ENCODE measurements at regions not wholly inside any gene's neighbourhood (a gene's known extent, or its start where the extent isn't known, plus 50 kb on each side); places are given as distances from the start of the nearest gene placed in this dataset.

GRCh38 chr3:159139326-159139725, 337.5 kb downstream of the MFSD1 start:
- no peak overlapping the region for H3K9ac ChIP-seq (ENCODE audit: low read depth in 1 of 2, low read length in 2 of 2)
- H3K27me3 ChIP-seq (ENCODE audit: control insufficient read depth in 1 of 2, insufficient read depth in 2 of 2, low read length in 2 of 2): no peaks in the 10 kb centered on the region
- no peak overlapping the region for H3K4me3 ChIP-seq (ENCODE audit: low read depth in 1 of 2, low read length in 2 of 2)
- no peaks in the 10 kb centered on the region for H3K36me3 ChIP-seq (ENCODE audit: control insufficient read depth in 1 of 2, insufficient read depth in 2 of 2, low read length in 2 of 2)
- no peaks in the 10 kb centered on the region for H3K9me3 ChIP-seq (ENCODE audit: control insufficient read depth in 1 of 2, low read length in 2 of 2)
- H3K27ac ChIP-seq (ENCODE audit: low read depth, low read length): no peak overlapping the region
- no peaks in the 10 kb centered on the region for H3K4me1 ChIP-seq (ENCODE audit: control insufficient read depth in 1 of 2, insufficient read depth in 2 of 2, low read length in 2 of 2)

GRCh38 chr3:159144472-159144871, 342.6 kb downstream of the MFSD1 start:
- Histone ChIP-seq H3K4me3 (ENCODE audit: low read depth in 1 of 2, low read length in 2 of 2) (no peak overlapping the region), H3K9ac (ENCODE audit: low read depth in 1 of 2, low read length in 2 of 2) (no peak overlapping the region), H3K27ac (ENCODE audit: low read depth, low read length) (no peak overlapping the region), H3K4me1 (ENCODE audit: control insufficient read depth in 1 of 2, insufficient read depth in 2 of 2, low read length in 2 of 2) (no peaks in the 10 kb centered on the region), H3K9me3 (ENCODE audit: control insufficient read depth in 1 of 2, low read length in 2 of 2) (no peaks in the 10 kb centered on the region), H3K36me3 (ENCODE audit: control insufficient read depth in 1 of 2, insufficient read depth in 2 of 2, low read length in 2 of 2) (no peaks in the 10 kb centered on the region), H3K27me3 (ENCODE audit: control insufficient read depth in 1 of 2, insufficient read depth in 2 of 2, low read length in 2 of 2) (no peaks in the 10 kb centered on the region)

GRCh38 chr3:159144891-159145290, 343.0 kb downstream of the MFSD1 start:
- Histone ChIP-seq H3K4me1 (ENCODE audit: control insufficient read depth in 1 of 2, insufficient read depth in 2 of 2, low read length in 2 of 2) (no peaks in the 10 kb centered on the region), H3K27me3 (ENCODE audit: control insufficient read depth in 1 of 2, insufficient read depth in 2 of 2, low read length in 2 of 2) (no peaks in the 10 kb centered on the region)

GRCh38 chr3:159146392-159146791, 344.5 kb downstream of the MFSD1 start:
- no peaks in the 10 kb centered on the region for H3K4me1 ChIP-seq (ENCODE audit: control insufficient read depth in 1 of 2, insufficient read depth in 2 of 2, low read length in 2 of 2)
- no peaks in the 10 kb centered on the region for H3K27me3 ChIP-seq (ENCODE audit: control insufficient read depth in 1 of 2, insufficient read depth in 2 of 2, low read length in 2 of 2)
- H3K9me3 ChIP-seq (ENCODE audit: control insufficient read depth in 1 of 2, low read length in 2 of 2): no peaks in the 10 kb centered on the region
- no peak overlapping the region for H3K9ac ChIP-seq (ENCODE audit: low read depth in 1 of 2, low read length in 2 of 2)
- no peak overlapping the region for H3K27ac ChIP-seq (ENCODE audit: low read depth, low read length)
- no peak overlapping the region for H3K4me3 ChIP-seq (ENCODE audit: low read depth in 1 of 2, low read length in 2 of 2)
- H3K36me3 ChIP-seq (ENCODE audit: control insufficient read depth in 1 of 2, insufficient read depth in 2 of 2, low read length in 2 of 2): no peaks in the 10 kb centered on the region

More at GRCh38 chr3:159144891-159145290, 343.0 kb downstream of the MFSD1 start:
- Histone ChIP-seq H3K4me3 (ENCODE audit: low read depth in 1 of 2, low read length in 2 of 2) (no peak overlapping the region), H3K9me3 (ENCODE audit: control insufficient read depth in 1 of 2, low read length in 2 of 2) (no peaks in the 10 kb centered on the region), H3K27ac (ENCODE audit: low read depth, low read length) (no peak overlapping the region), H3K9ac (ENCODE audit: low read depth in 1 of 2, low read length in 2 of 2) (no peak overlapping the region), H3K36me3 (ENCODE audit: control insufficient read depth in 1 of 2, insufficient read depth in 2 of 2, low read length in 2 of 2) (no peaks in the 10 kb centered on the region)

DNA sequence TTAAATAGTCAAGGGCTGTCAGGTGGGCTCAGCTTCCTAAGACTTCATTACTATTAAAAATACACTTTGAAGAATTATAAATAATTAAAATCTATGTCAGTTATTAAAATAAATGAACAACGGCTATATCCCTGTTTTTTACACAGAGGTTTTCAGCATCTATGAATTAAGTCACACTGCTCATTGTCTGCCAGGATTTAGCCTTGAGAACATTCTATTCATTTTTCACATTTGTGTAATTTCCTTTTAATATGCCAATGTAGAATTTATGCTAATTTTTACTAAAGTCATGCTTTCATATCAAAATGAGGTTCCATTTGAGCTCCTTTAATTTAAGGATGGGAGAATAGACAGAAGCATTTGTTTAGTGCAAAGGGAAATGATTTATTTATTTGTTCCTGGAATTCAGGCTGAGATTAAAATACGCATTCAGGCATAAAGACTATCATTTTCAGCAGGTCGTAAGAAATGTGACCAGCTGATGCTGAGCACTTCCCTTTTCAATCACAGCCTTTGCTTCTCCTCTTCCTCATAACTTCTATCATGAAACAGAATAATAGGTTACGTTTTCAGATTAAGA, 345.1 kb downstream of the MFSD1 start:
- no peak overlapping the region for H3K4me3 ChIP-seq (ENCODE audit: low read depth in 1 of 2, low read length in 2 of 2)
- no peak overlapping the region for H3K9ac ChIP-seq (ENCODE audit: low read depth in 1 of 2, low read length in 2 of 2)
- H3K4me1 ChIP-seq (ENCODE audit: control insufficient read depth in 1 of 2, insufficient read depth in 2 of 2, low read length in 2 of 2): no peaks in the 10 kb centered on the region
- no peak overlapping the region for H3K27ac ChIP-seq (ENCODE audit: low read depth, low read length)
- no peaks in the 10 kb centered on the region for H3K9me3 ChIP-seq (ENCODE audit: control insufficient read depth in 1 of 2, low read length in 2 of 2)
- no peaks in the 10 kb centered on the region for H3K27me3 ChIP-seq (ENCODE audit: control insufficient read depth in 1 of 2, insufficient read depth in 2 of 2, low read length in 2 of 2)
- no peaks in the 10 kb centered on the region for H3K36me3 ChIP-seq (ENCODE audit: control insufficient read depth in 1 of 2, insufficient read depth in 2 of 2, low read length in 2 of 2)

- Histone ChIP-seq H3K9me3 (ENCODE audit: control insufficient read depth in 1 of 2, low read length in 2 of 2) (no peaks in the 10 kb centered on the region), H3K36me3 (ENCODE audit: control insufficient read depth in 1 of 2, insufficient read depth in 2 of 2, low read length in 2 of 2) (no peaks in the 10 kb centered on the region), H3K4me3 (ENCODE audit: low read depth in 1 of 2, low read length in 2 of 2) (no peak overlapping the region), H3K27ac (ENCODE audit: low read depth, low read length) (no peak overlapping the region), H3K27me3 (ENCODE audit: control insufficient read depth in 1 of 2, insufficient read depth in 2 of 2, low read length in 2 of 2) (no peaks in the 10 kb centered on the region), H3K4me1 (ENCODE audit: control insufficient read depth in 1 of 2, insufficient read depth in 2 of 2, low read length in 2 of 2) (no peaks in the 10 kb centered on the region), H3K9ac (ENCODE audit: low read depth in 1 of 2, low read length in 2 of 2) (no peak overlapping the region)
Measured at GRCh38 chr3:159147813-159148212, 346.0 kb downstream of the MFSD1 start.

GRCh38 chr3:159148466-159148865, 346.6 kb downstream of the MFSD1 start:
- no peak overlapping the region for H3K9ac ChIP-seq (ENCODE audit: low read depth in 1 of 2, low read length in 2 of 2)
- H3K36me3 ChIP-seq (ENCODE audit: control insufficient read depth in 1 of 2, insufficient read depth in 2 of 2, low read length in 2 of 2): no peaks in the 10 kb centered on the region
- H3K4me1 ChIP-seq (ENCODE audit: control insufficient read depth in 1 of 2, insufficient read depth in 2 of 2, low read length in 2 of 2): no peaks in the 10 kb centered on the region
- no peak overlapping the region for H3K4me3 ChIP-seq (ENCODE audit: low read depth in 1 of 2, low read length in 2 of 2)
- no peak overlapping the region for H3K27ac ChIP-seq (ENCODE audit: low read depth, low read length)
- no peaks in the 10 kb centered on the region for H3K9me3 ChIP-seq (ENCODE audit: control insufficient read depth in 1 of 2, low read length in 2 of 2)
- no peaks in the 10 kb centered on the region for H3K27me3 ChIP-seq (ENCODE audit: control insufficient read depth in 1 of 2, insufficient read depth in 2 of 2, low read length in 2 of 2)

- Histone ChIP-seq H3K9ac (ENCODE audit: low read depth in 1 of 2, low read length in 2 of 2) (no peak overlapping the region), H3K27ac (ENCODE audit: low read depth, low read length) (no peak overlapping the region), H3K4me3 (ENCODE audit: low read depth in 1 of 2, low read length in 2 of 2) (no peak overlapping the region), H3K4me1 (ENCODE audit: control insufficient read depth in 1 of 2, insufficient read depth in 2 of 2, low read length in 2 of 2) (no peaks in the 10 kb centered on the region), H3K36me3 (ENCODE audit: control insufficient read depth in 1 of 2, insufficient read depth in 2 of 2, low read length in 2 of 2) (no peaks in the 10 kb centered on the region), H3K27me3 (ENCODE audit: control insufficient read depth in 1 of 2, insufficient read depth in 2 of 2, low read length in 2 of 2) (no peaks in the 10 kb centered on the region), H3K9me3 (ENCODE audit: control insufficient read depth in 1 of 2, low read length in 2 of 2) (no peaks in the 10 kb centered on the region)
Measured at GRCh38 chr3:159149131-159149530, 347.3 kb downstream of the MFSD1 start.

GRCh38 chr3:159149633-159150032, 347.8 kb downstream of the MFSD1 start:
- H3K27me3 ChIP-seq (ENCODE audit: control insufficient read depth in 1 of 2, insufficient read depth in 2 of 2, low read length in 2 of 2): no peaks in the 10 kb centered on the region
- no peak overlapping the region for H3K4me3 ChIP-seq (ENCODE audit: low read depth in 1 of 2, low read length in 2 of 2)
- no peaks in the 10 kb centered on the region for H3K4me1 ChIP-seq (ENCODE audit: control insufficient read depth in 1 of 2, insufficient read depth in 2 of 2, low read length in 2 of 2)
- H3K9me3 ChIP-seq (ENCODE audit: control insufficient read depth in 1 of 2, low read length in 2 of 2): no peaks in the 10 kb centered on the region
- no peak overlapping the region for H3K27ac ChIP-seq (ENCODE audit: low read depth, low read length)
- no peaks in the 10 kb centered on the region for H3K36me3 ChIP-seq (ENCODE audit: control insufficient read depth in 1 of 2, insufficient read depth in 2 of 2, low read length in 2 of 2)
- H3K9ac ChIP-seq (ENCODE audit: low read depth in 1 of 2, low read length in 2 of 2): no peak overlapping the region

- no peaks in the 10 kb centered on the region for H3K36me3 ChIP-seq (ENCODE audit: control insufficient read depth in 1 of 2, insufficient read depth in 2 of 2, low read length in 2 of 2)
- H3K27me3 ChIP-seq (ENCODE audit: control insufficient read depth in 1 of 2, insufficient read depth in 2 of 2, low read length in 2 of 2): no peaks in the 10 kb centered on the region
- no peak overlapping the region for H3K9ac ChIP-seq (ENCODE audit: low read depth in 1 of 2, low read length in 2 of 2)
- H3K4me1 ChIP-seq (ENCODE audit: control insufficient read depth in 1 of 2, insufficient read depth in 2 of 2, low read length in 2 of 2): no peaks in the 10 kb centered on the region
- no peak overlapping the region for H3K27ac ChIP-seq (ENCODE audit: low read depth, low read length)
- no peaks in the 10 kb centered on the region for H3K9me3 ChIP-seq (ENCODE audit: control insufficient read depth in 1 of 2, low read length in 2 of 2)
- H3K4me3 ChIP-seq (ENCODE audit: low read depth in 1 of 2, low read length in 2 of 2): no peak overlapping the region
Measured at GRCh38 chr3:159150180-159150579, 348.3 kb downstream of the MFSD1 start.

GRCh38 chr3:159151130-159151529, 349.3 kb downstream of the MFSD1 start:
- Histone ChIP-seq H3K27ac (ENCODE audit: low read depth, low read length) (no peak overlapping the region), H3K4me3 (ENCODE audit: low read depth in 1 of 2, low read length in 2 of 2) (no peak overlapping the region), H3K27me3 (ENCODE audit: control insufficient read depth in 1 of 2, insufficient read depth in 2 of 2, low read length in 2 of 2) (no peaks in the 10 kb centered on the region), H3K9ac (ENCODE audit: low read depth in 1 of 2, low read length in 2 of 2) (no peak overlapping the region), H3K36me3 (ENCODE audit: control insufficient read depth in 1 of 2, insufficient read depth in 2 of 2, low read length in 2 of 2) (no peaks in the 10 kb centered on the region), H3K4me1 (ENCODE audit: control insufficient read depth in 1 of 2, insufficient read depth in 2 of 2, low read length in 2 of 2) (no peaks in the 10 kb centered on the region), H3K9me3 (ENCODE audit: control insufficient read depth in 1 of 2, low read length in 2 of 2) (no peaks in the 10 kb centered on the region)
